ENCODE measurements at regions not wholly inside any gene's neighbourhood (a gene's known extent, or its start where the extent isn't known, plus 50 kb on each side); places are given as distances from the start of the nearest gene placed in this dataset.

GRCh38 chr10:118246332-118247295, 95.5 kb downstream of the FAM204A start:
- Mint-ChIP-seq H3K4me3 (no peak overlapping the region), H3K27ac (no peak overlapping the region), H3K4me1 (peaks cover 5% of the 10 kb centered on the region), H3K9me3 (no peaks in the 10 kb centered on the region), H3K27me3 (peaks cover 53% of the 10 kb centered on the region), H3K36me3 (ENCODE audit: low read depth) (no peaks in the 10 kb centered on the region)
- intact Hi-C loops (cut with micrococcal nuclease): loop anchor here (10.0 kb wide), 1 partner anchor 152 kb away; no protein-coding TSS in a partner anchor
- DNase-seq: no peak

- Mint-ChIP-seq H3K27me3 (peaks cover 52% of the 10 kb centered on the region), H3K27ac (no peak overlapping the region), H3K9me3 (no peaks in the 10 kb centered on the region), H3K4me3 (no peak overlapping the region), H3K4me1 (peaks cover 5% of the 10 kb centered on the region), H3K36me3 (ENCODE audit: low read depth) (no peaks in the 10 kb centered on the region)
- DNase-seq: no peak
- intact Hi-C loops (cut with micrococcal nuclease): loop anchor here (10.0 kb wide), 1 partner anchor 149 kb away; no protein-coding TSS in a partner anchor
Measured at GRCh38 chr10:118243907-118244306, 98.2 kb downstream of the FAM204A start.

GRCh38 chr10:118241229-118242137, 100.6 kb downstream of the FAM204A start:
- Mint-ChIP-seq H3K4me1 (peaks cover 1% of the 10 kb centered on the region), H3K36me3 (ENCODE audit: low read depth) (no peaks in the 10 kb centered on the region), H3K27me3 (peaks cover 41% of the 10 kb centered on the region), H3K9me3 (no peaks in the 10 kb centered on the region), H3K27ac (no peak overlapping the region), H3K4me3 (no peak overlapping the region)
- intact Hi-C loops (cut with micrococcal nuclease): loop anchor here (1.0 to 10.0 kb wide), 3 partner anchors 147 to 745 kb away; no protein-coding TSS in a partner anchor
- DNase-seq: peak; percentile 89

- DNase-seq: no peak
- H3K36me3 Mint-ChIP-seq (ENCODE audit: low read depth): no peaks in the 10 kb centered on the region
- intact Hi-C loops (cut with micrococcal nuclease): no loop called here
- no peak overlapping the region for H3K4me3 Mint-ChIP-seq
- no peak overlapping the region for H3K27ac Mint-ChIP-seq
- no peaks in the 10 kb centered on the region for H3K9me3 Mint-ChIP-seq
- H3K4me1 Mint-ChIP-seq: no peaks in the 10 kb centered on the region
- peaks cover 26% of the 10 kb centered on the region for H3K27me3 Mint-ChIP-seq
Measured at GRCh38 chr10:118239236-118239630, 102.9 kb downstream of the FAM204A start.

GRCh38 chr10:118238573-118239235, 103.4 kb downstream of the FAM204A start:
- H3K27ac Mint-ChIP-seq: no peak overlapping the region
- H3K4me3 Mint-ChIP-seq: no peak overlapping the region
- no peak for DNase-seq
- intact Hi-C loops (cut with micrococcal nuclease): no loop called here
- H3K27me3 Mint-ChIP-seq: peaks cover 22% of the 10 kb centered on the region
- no peaks in the 10 kb centered on the region for H3K9me3 Mint-ChIP-seq
- no peaks in the 10 kb centered on the region for H3K4me1 Mint-ChIP-seq
- no peaks in the 10 kb centered on the region for H3K36me3 Mint-ChIP-seq (ENCODE audit: low read depth)

GRCh38 chr10:118237930-118238329, 104.2 kb downstream of the FAM204A start:
- H3K27me3 Mint-ChIP-seq: peaks cover 17% of the 10 kb centered on the region
- intact Hi-C loops (cut with micrococcal nuclease): no loop called here
- H3K36me3 Mint-ChIP-seq (ENCODE audit: low read depth): no peaks in the 10 kb centered on the region
- DNase-seq: no peak
- H3K4me3 Mint-ChIP-seq: no peak overlapping the region
- no peaks in the 10 kb centered on the region for H3K4me1 Mint-ChIP-seq
- H3K9me3 Mint-ChIP-seq: no peaks in the 10 kb centered on the region
- H3K27ac Mint-ChIP-seq: no peak overlapping the region

- no peaks in the 10 kb centered on the region for H3K4me1 Mint-ChIP-seq
- no peak overlapping the region for H3K4me3 Mint-ChIP-seq
- no peaks in the 10 kb centered on the region for H3K36me3 Mint-ChIP-seq (ENCODE audit: low read depth)
- no peaks in the 10 kb centered on the region for H3K9me3 Mint-ChIP-seq
- H3K27me3 Mint-ChIP-seq: peaks cover 6% of the 10 kb centered on the region
- DNase-seq: no peak
- no peak overlapping the region for H3K27ac Mint-ChIP-seq
- intact Hi-C loops (cut with micrococcal nuclease): no loop called here
Measured at GRCh38 chr10:118234683-118235082, 107.4 kb downstream of the FAM204A start.

- no peaks in the 10 kb centered on the region for H3K9me3 Mint-ChIP-seq
Measured at GRCh38 chr10:118220346-118220850, 121.7 kb downstream of the FAM204A start.

GRCh38 chr10:118218562-118218961, 123.6 kb downstream of the FAM204A start:
- Mint-ChIP-seq H3K4me3 (no peak overlapping the region), H3K36me3 (ENCODE audit: low read depth) (no peaks in the 10 kb centered on the region), H3K9me3 (no peaks in the 10 kb centered on the region), H3K27ac (no peak overlapping the region), H3K27me3 (peaks cover 7% of the 10 kb centered on the region), H3K4me1 (no peaks in the 10 kb centered on the region)
- intact Hi-C loops (cut with micrococcal nuclease): no loop called here
- no peak for DNase-seq

More at GRCh38 chr10:118220346-118220850, 121.7 kb downstream of the FAM204A start:
- intact Hi-C loops (cut with micrococcal nuclease): no loop called here
- H3K36me3 Mint-ChIP-seq (ENCODE audit: low read depth): no peaks in the 10 kb centered on the region
- peaks cover 8% of the 10 kb centered on the region for H3K27me3 Mint-ChIP-seq
- DNase-seq: no peak
- no peaks in the 10 kb centered on the region for H3K4me1 Mint-ChIP-seq
- H3K4me3 Mint-ChIP-seq: no peak overlapping the region
- H3K27ac Mint-ChIP-seq: no peak overlapping the region

GRCh38 chr10:118216571-118217170, 125.5 kb downstream of the FAM204A start:
- no peak overlapping the region for H3K4me3 Mint-ChIP-seq
- no peaks in the 10 kb centered on the region for H3K9me3 Mint-ChIP-seq
- H3K4me1 Mint-ChIP-seq: no peaks in the 10 kb centered on the region
- peaks cover 13% of the 10 kb centered on the region for H3K27me3 Mint-ChIP-seq
- no peak overlapping the region for H3K27ac Mint-ChIP-seq
- no peak for DNase-seq
- H3K36me3 Mint-ChIP-seq (ENCODE audit: low read depth): no peaks in the 10 kb centered on the region
- intact Hi-C loops (cut with micrococcal nuclease): no loop called here

GRCh38 chr10:118216020-118216419, 126.1 kb downstream of the FAM204A start:
- Mint-ChIP-seq H3K4me3 (no peak overlapping the region), H3K27me3 (peaks cover 13% of the 10 kb centered on the region), H3K36me3 (ENCODE audit: low read depth) (no peaks in the 10 kb centered on the region), H3K9me3 (no peaks in the 10 kb centered on the region), H3K4me1 (no peaks in the 10 kb centered on the region), H3K27ac (no peak overlapping the region)
- DNase-seq: no peak
- intact Hi-C loops (cut with micrococcal nuclease): no loop called here

- Mint-ChIP-seq H3K4me3 (no peak overlapping the region), H3K4me1 (no peaks in the 10 kb centered on the region), H3K9me3 (no peaks in the 10 kb centered on the region), H3K27ac (no peak overlapping the region), H3K27me3 (peaks cover 13% of the 10 kb centered on the region), H3K36me3 (ENCODE audit: low read depth) (no peaks in the 10 kb centered on the region)
- DNase-seq: no peak
- intact Hi-C loops (cut with micrococcal nuclease): no loop called here
Measured at GRCh38 chr10:118214776-118215175, 127.3 kb downstream of the FAM204A start.

GRCh38 chr10:118213436-118213835, 128.7 kb downstream of the FAM204A start:
- Mint-ChIP-seq H3K4me1 (no peaks in the 10 kb centered on the region), H3K27ac (no peak overlapping the region), H3K4me3 (no peak overlapping the region), H3K9me3 (no peaks in the 10 kb centered on the region), H3K27me3 (peaks cover 15% of the 10 kb centered on the region), H3K36me3 (ENCODE audit: low read depth) (no peaks in the 10 kb centered on the region)
- intact Hi-C loops (cut with micrococcal nuclease): no loop called here
- DNase-seq: no peak

Data from activated CD4-positive, alpha-beta T cell treated with anti-CD3 and anti-CD28 coated beads, Interleukin-2, amount 10 ng/mL, durations not matched to agents 24 days and 14 days (primary cell).